HepG2 (cell line): ENCODE measurements at regions not wholly inside any gene's neighbourhood (a gene's known extent, or its start where the extent isn't known, plus 50 kb on each side); places are given as distances from the start of the nearest gene placed in this dataset.

Experiments used
- ATF7 ChIP-seq, 2 experiments: fragments of 450-650 bp in 1 of 2; sonication (generic) in 1 of 2; formaldehyde crosslinking in 1 of 2; IDR thresholded peaks; 2 replicates each; pipeline versions ENCODE4 v1.4.0 to v1.6.1; 2016 to 2020; ENCODE audit warnings: antibody characterized with exemption in 1 of 2, mild to moderate bottlenecking in 1 of 2, missing genetic modification reagents in 1 of 2
- CENPT ChIP-seq: sonication (generic); formaldehyde crosslinking; IDR thresholded peaks from 2 replicates; pipeline ENCODE4 v1.8.0; 2022; ENCODE audit warnings: low read depth, mild to moderate bottlenecking, moderate library complexity, missing genetic modification reagents
- FOXK2 ChIP-seq: fragments of 450-650 bp; IDR thresholded peaks from 2 replicates; pipeline ENCODE4 v1.6.1; 2016
- GLI4 ChIP-seq: sonication (generic); formaldehyde crosslinking; IDR thresholded peaks from 2 replicates; pipeline ENCODE4 v1.5.1; 2020; ENCODE audit warnings: missing genetic modification reagents, mild to moderate bottlenecking, moderate library complexity, borderline replicate concordance
- IRX3 ChIP-seq: sonication (generic); formaldehyde crosslinking; IDR thresholded peaks from 2 replicates; pipeline ENCODE4 v1.8.1; 2023; ENCODE audit warnings: mild to moderate bottlenecking, low read depth, missing genetic modification reagents, borderline replicate concordance
- MIER2 ChIP-seq: IDR thresholded peaks from 2 replicates; pipeline ENCODE4 v1.6.1; 2016; ENCODE audit warnings: missing biosample characterization, missing genetic modification reagents
- SMC3 ChIP-seq: IDR thresholded peaks from 2 replicates; pipeline ENCODE4 v1.6.1; 2011; ENCODE audit warnings: low read length, improper control_type of control experiment
- STAG1 ChIP-seq: sonication (generic); formaldehyde crosslinking; IDR thresholded peaks from 2 replicates; pipeline ENCODE4 v1.4.0; 2020; ENCODE audit warnings: missing genetic modification reagents
- YEATS2 ChIP-seq: sonication (generic); formaldehyde crosslinking; IDR thresholded peaks from 2 replicates; pipeline ENCODE4 v1.4.0; 2020; ENCODE audit warnings: missing genetic modification reagents, borderline replicate concordance
- ZC3H4 ChIP-seq: sonication (generic); formaldehyde crosslinking; IDR thresholded peaks from 2 replicates; pipeline ENCODE4 v1.4.0; 2020; ENCODE audit warnings: missing genetic modification reagents, borderline replicate concordance
- ZNF720 ChIP-seq: sonication (generic); formaldehyde crosslinking; IDR thresholded peaks from 2 replicates; pipeline ENCODE4 v1.4.0; 2020; ENCODE audit warnings: missing genetic modification reagents
- TF ChIP-seq, protein P1 (sequence below): sonication (generic); formaldehyde crosslinking; IDR thresholded peaks from 2 replicates; pipeline ENCODE4 v1.5.0; 2020; ENCODE audit warnings: missing genetic modification reagents
- TF ChIP-seq, protein P2 (sequence below): sonication (generic); formaldehyde crosslinking; IDR thresholded peaks from 2 replicates; pipeline ENCODE4 v1.5.0; 2020; ENCODE audit warnings: mild to moderate bottlenecking, low read depth, missing genetic modification reagents, borderline replicate concordance
- TF ChIP-seq, protein P3 (sequence below): sonication (generic); formaldehyde crosslinking; IDR thresholded peaks from 2 replicates; pipeline ENCODE4 v1.4.0; 2020; ENCODE audit warnings: missing genetic modification reagents
- TF ChIP-seq, protein P4 (sequence below): sonication (generic); formaldehyde crosslinking; IDR thresholded peaks from 2 replicates; pipeline ENCODE4 v1.5.0; 2020; ENCODE audit warnings: missing genetic modification reagents
- TF ChIP-seq, protein P5 (sequence below): sonication (generic); formaldehyde crosslinking; IDR thresholded peaks from 2 replicates; pipeline ENCODE4 v1.5.0; 2020; ENCODE audit warnings: missing genetic modification reagents
- TF ChIP-seq, protein P6 (sequence below): sonication (generic); formaldehyde crosslinking; IDR thresholded peaks from 2 replicates; pipeline ENCODE4 v1.4.0; 2020; ENCODE audit warnings: missing genetic modification reagents
- TF ChIP-seq, protein P7 (sequence below): sonication (generic); formaldehyde crosslinking; IDR thresholded peaks from 2 replicates; pipeline ENCODE4 v1.4.0; 2020; ENCODE audit warnings: missing genetic modification reagents, borderline replicate concordance

DNA sequence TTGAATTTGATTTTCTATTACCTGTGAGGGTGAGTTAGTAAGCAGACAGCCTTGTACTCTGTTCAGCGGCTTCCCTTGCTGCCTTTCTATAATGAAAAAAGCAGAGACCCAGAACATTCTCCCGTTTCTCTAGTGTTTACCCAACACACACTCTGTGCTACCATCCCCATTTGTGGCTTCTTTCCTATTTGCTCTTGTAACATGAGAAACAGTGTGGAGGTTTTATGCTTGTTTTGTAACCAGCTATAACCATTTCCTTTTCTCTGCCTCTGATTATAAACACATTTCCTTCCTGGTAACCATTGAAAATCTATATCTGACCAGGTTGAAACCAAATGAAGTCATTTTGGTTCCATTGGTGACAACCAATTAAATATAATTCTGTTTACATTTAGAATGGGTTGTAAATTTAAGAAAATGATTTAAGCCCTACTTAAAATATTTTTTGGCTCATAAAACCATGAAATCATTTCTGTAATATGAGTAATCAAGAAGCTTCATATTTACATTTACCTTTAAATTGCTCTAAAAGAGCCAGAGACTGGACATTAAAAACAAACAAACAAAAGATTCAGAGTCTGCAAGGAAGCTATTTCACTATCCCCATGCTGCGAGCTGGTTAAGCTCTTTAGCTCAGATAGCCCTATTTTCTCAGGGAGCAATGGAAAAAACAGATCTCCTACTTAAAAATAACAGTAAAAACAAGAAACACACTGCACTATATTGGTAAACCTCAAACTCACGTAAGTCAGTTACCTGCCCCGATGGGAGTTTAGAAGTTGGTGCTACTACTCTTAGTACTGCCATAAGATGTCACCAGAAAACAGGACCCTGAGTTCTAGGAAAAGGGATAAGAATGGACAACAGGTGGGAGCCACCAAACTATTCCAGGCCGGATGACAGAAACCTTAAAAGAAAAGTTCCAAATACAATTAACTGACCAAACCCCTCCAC is 206.5 kb upstream of the EEA1 start (continued):
- TF ChIP-seq YEATS2 (CRISPR knock-in tag) (no peak), IRX3 (CRISPR knock-in tag) (no peak), ZNF720 (CRISPR knock-in tag) (no peak), ZC3H4 (CRISPR knock-in tag) (no peak), MIER2 (CRISPR knock-in tag) (no peak), GLI4 (CRISPR knock-in tag) (no peak), SMC3 (0 out of 2 replicates have a peak, but pooled peaks have one; percentile 4), ATF7 (IDR thresholded peaks at IDR 0.05) (no peak), ATF7 (CRISPR knock-in tag; IDR thresholded peaks at IDR 0.05) (no peak), FOXK2 (no peak), STAG1 (CRISPR knock-in tag) (no peak), CENPT (CRISPR knock-in tag) (no peak)
- TF ChIP-seq, protein P1, sequence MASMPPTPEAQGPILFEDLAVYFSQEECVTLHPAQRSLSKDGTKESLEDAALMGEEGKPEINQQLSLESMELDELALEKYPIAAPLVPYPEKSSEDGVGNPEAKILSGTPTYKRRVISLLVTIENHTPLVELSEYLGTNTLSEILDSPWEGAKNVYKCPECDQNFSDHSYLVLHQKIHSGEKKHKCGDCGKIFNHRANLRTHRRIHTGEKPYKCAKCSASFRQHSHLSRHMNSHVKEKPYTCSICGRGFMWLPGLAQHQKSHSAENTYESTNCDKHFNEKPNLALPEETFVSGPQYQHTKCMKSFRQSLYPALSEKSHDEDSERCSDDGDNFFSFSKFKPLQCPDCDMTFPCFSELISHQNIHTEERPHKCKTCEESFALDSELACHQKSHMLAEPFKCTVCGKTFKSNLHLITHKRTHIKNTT (CRISPR knock-in tag) = no peak
- TF ChIP-seq, protein P2, sequence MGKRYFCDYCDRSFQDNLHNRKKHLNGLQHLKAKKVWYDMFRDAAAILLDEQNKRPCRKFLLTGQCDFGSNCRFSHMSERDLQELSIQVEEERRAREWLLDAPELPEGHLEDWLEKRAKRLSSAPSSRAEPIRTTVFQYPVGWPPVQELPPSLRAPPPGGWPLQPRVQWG (CRISPR knock-in tag) = no peak
- TF ChIP-seq, protein P3, sequence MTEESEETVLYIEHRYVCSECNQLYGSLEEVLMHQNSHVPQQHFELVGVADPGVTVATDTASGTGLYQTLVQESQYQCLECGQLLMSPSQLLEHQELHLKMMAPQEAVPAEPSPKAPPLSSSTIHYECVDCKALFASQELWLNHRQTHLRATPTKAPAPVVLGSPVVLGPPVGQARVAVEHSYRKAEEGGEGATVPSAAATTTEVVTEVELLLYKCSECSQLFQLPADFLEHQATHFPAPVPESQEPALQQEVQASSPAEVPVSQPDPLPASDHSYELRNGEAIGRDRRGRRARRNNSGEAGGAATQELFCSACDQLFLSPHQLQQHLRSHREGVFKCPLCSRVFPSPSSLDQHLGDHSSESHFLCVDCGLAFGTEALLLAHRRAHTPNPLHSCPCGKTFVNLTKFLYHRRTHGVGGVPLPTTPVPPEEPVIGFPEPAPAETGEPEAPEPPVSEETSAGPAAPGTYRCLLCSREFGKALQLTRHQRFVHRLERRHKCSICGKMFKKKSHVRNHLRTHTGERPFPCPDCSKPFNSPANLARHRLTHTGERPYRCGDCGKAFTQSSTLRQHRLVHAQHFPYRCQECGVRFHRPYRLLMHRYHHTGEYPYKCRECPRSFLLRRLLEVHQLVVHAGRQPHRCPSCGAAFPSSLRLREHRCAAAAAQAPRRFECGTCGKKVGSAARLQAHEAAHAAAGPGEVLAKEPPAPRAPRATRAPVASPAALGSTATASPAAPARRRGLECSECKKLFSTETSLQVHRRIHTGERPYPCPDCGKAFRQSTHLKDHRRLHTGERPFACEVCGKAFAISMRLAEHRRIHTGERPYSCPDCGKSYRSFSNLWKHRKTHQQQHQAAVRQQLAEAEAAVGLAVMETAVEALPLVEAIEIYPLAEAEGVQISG (CRISPR knock-in tag) = 0 out of 2 replicates have a peak, but pooled peaks have one; percentile 16
- TF ChIP-seq, protein P4, sequence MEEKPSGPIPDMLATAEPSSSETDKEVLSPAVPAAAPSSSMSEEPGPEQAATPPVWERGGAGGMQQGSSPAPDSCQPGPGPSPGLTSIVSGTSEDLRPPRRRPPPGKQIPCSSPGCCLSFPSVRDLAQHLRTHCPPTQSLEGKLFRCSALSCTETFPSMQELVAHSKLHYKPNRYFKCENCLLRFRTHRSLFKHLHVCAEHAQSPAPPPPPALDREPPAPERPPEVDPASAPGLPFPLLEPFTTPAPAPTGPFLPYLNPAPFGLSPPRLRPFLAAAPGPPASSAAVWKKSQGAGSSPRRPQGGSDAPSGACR (CRISPR knock-in tag) = no peak
- TF ChIP-seq, protein P5, sequence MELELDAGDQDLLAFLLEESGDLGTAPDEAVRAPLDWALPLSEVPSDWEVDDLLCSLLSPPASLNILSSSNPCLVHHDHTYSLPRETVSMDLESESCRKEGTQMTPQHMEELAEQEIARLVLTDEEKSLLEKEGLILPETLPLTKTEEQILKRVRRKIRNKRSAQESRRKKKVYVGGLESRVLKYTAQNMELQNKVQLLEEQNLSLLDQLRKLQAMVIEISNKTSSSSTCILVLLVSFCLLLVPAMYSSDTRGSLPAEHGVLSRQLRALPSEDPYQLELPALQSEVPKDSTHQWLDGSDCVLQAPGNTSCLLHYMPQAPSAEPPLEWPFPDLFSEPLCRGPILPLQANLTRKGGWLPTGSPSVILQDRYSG (CRISPR knock-in tag) = no peak
- TF ChIP-seq, protein P6, sequence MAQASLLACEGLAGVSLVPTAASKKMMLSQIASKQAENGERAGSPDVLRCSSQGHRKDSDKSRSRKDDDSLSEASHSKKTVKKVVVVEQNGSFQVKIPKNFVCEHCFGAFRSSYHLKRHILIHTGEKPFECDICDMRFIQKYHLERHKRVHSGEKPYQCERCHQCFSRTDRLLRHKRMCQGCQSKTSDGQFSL (CRISPR knock-in tag) = no peak
- TF ChIP-seq, protein P7, sequence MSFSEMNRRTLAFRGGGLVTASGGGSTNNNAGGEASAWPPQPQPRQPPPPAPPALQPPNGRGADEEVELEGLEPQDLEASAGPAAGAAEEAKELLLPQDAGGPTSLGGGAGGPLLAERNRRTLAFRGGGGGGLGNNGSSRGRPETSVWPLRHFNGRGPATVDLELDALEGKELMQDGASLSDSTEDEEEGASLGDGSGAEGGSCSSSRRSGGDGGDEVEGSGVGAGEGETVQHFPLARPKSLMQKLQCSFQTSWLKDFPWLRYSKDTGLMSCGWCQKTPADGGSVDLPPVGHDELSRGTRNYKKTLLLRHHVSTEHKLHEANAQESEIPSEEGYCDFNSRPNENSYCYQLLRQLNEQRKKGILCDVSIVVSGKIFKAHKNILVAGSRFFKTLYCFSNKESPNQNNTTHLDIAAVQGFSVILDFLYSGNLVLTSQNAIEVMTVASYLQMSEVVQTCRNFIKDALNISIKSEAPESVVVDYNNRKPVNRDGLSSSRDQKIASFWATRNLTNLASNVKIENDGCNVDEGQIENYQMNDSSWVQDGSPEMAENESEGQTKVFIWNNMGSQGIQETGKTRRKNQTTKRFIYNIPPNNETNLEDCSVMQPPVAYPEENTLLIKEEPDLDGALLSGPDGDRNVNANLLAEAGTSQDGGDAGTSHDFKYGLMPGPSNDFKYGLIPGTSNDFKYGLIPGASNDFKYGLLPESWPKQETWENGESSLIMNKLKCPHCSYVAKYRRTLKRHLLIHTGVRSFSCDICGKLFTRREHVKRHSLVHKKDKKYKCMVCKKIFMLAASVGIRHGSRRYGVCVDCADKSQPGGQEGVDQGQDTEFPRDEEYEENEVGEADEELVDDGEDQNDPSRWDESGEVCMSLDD (CRISPR knock-in tag) = no peak
